ENCODE measurements at regions not wholly inside any gene's neighbourhood (a gene's known extent, or its start where the extent isn't known, plus 50 kb on each side); places are given as distances from the start of the nearest gene placed in this dataset.

DNA sequence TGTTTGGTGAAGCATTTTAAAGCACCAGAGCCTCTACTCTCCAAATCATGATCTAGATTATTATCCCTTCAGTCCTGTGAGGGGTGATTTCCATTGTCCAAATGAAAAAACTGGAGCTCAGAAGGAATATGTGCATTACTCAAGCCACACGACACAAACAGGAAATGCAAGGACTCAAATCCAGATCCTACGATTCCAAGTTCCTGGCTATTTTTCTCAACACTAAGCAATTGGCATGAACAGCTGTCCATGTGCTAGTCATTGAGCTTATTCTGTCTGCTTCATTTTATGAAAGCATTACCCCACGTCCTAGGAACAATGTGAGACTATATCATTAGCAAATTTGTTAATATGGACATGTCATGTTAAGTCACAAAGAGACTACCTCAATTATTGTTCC, 273.1 kb upstream of the LYPLAL1 start:
- Histone ChIP-seq H3K27me3 (ENCODE audit: control insufficient read depth, insufficient read depth, low read length, poor library complexity, severe bottlenecking) (no peaks in the 10 kb centered on the region), H3K27ac (ENCODE audit: low read depth, low read length) (no peak overlapping the region), H3K4me3 (ENCODE audit: low read length) (no peak overlapping the region), H3K4me1 (ENCODE audit: control insufficient read depth, insufficient read depth, low read length) (peaks cover 3% of the 10 kb centered on the region), H3K9me3 (ENCODE audit: control insufficient read depth, low read length) (no peaks in the 10 kb centered on the region), H3K36me3 (ENCODE audit: control insufficient read depth, insufficient read depth, low read length) (no peaks in the 10 kb centered on the region), H3K9ac (ENCODE audit: extremely low read depth, low read length, poor library complexity, severe bottlenecking) (no peak overlapping the region)
- TF ChIP-seq, protein P1, sequence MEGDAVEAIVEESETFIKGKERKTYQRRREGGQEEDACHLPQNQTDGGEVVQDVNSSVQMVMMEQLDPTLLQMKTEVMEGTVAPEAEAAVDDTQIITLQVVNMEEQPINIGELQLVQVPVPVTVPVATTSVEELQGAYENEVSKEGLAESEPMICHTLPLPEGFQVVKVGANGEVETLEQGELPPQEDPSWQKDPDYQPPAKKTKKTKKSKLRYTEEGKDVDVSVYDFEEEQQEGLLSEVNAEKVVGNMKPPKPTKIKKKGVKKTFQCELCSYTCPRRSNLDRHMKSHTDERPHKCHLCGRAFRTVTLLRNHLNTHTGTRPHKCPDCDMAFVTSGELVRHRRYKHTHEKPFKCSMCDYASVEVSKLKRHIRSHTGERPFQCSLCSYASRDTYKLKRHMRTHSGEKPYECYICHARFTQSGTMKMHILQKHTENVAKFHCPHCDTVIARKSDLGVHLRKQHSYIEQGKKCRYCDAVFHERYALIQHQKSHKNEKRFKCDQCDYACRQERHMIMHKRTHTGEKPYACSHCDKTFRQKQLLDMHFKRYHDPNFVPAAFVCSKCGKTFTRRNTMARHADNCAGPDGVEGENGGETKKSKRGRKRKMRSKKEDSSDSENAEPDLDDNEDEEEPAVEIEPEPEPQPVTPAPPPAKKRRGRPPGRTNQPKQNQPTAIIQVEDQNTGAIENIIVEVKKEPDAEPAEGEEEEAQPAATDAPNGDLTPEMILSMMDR (conservative IDR thresholded peaks at IDR 0.05): no peak
- no peaks in the 10 kb centered on the region for H3K27me3 Mint-ChIP-seq (ENCODE audit: insufficient read depth)
- H3K4me3 Mint-ChIP-seq: no peak overlapping the region
- WGBS, 2 experiments (ENCODE audit: insufficient coverage in 1 of 2, insufficient read length in 1 of 2): 92 to 100% methylated on average over 2 to 3 of the region's 3 CpGs
- H3K27ac Mint-ChIP-seq: no peak overlapping the region
- H3K36me3 Mint-ChIP-seq (ENCODE audit: low read depth): no peaks in the 10 kb centered on the region
- DNase-seq: no peak
- H3K4me1 Mint-ChIP-seq: peaks cover 3% of the 10 kb centered on the region
- H3K9me3 Mint-ChIP-seq: no peaks in the 10 kb centered on the region

DNA sequence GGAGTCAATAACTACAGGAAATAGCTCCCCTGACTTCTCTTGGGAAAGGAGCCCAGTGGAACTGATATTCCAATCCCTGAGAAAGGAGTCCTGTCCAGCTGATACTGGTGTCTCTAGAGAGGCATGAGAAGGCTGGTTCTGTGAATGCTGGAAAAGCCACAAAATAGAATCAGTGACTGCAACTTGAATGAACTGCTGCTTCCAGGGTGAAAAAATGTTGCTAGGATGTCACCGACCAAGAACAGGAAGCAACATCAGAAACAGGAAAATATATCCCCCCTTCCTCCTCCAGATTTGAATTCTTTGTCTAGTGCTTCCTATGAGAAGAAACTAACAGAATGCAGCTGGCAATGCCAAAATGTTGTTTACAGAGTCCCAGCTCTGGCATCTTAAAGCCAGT, 269.3 kb upstream of the LYPLAL1 start:
- H3K36me3 Mint-ChIP-seq (ENCODE audit: low read depth): no peaks in the 10 kb centered on the region
- no peak overlapping the region for H3K27ac Mint-ChIP-seq
- Histone ChIP-seq H3K9ac (ENCODE audit: extremely low read depth, low read length, poor library complexity, severe bottlenecking) (no peak overlapping the region), H3K9me3 (ENCODE audit: control insufficient read depth, low read length) (no peaks in the 10 kb centered on the region), H3K36me3 (ENCODE audit: control insufficient read depth, insufficient read depth, low read length) (no peaks in the 10 kb centered on the region), H3K27me3 (ENCODE audit: control insufficient read depth, insufficient read depth, low read length, poor library complexity, severe bottlenecking) (no peaks in the 10 kb centered on the region), H3K27ac (ENCODE audit: low read depth, low read length) (no peak overlapping the region), H3K4me3 (ENCODE audit: low read length) (no peak overlapping the region), H3K4me1 (ENCODE audit: control insufficient read depth, insufficient read depth, low read length) (peaks cover 4% of the 10 kb centered on the region)
- H3K4me1 Mint-ChIP-seq: peaks cover 8% of the 10 kb centered on the region
- DNase-seq: no peak
- WGBS, 2 experiments (ENCODE audit: insufficient coverage in 1 of 2, insufficient read length in 1 of 2): 89% methylated on average over 1 of the region's 1 CpG; no CpG with 5 or more reads in 1 of the 2 experiments
- TF ChIP-seq, protein P1 (conservative IDR thresholded peaks at IDR 0.05): no peak
- no peaks in the 10 kb centered on the region for H3K27me3 Mint-ChIP-seq (ENCODE audit: insufficient read depth)
- H3K9me3 Mint-ChIP-seq: no peaks in the 10 kb centered on the region
- H3K4me3 Mint-ChIP-seq: no peak overlapping the region

DNA sequence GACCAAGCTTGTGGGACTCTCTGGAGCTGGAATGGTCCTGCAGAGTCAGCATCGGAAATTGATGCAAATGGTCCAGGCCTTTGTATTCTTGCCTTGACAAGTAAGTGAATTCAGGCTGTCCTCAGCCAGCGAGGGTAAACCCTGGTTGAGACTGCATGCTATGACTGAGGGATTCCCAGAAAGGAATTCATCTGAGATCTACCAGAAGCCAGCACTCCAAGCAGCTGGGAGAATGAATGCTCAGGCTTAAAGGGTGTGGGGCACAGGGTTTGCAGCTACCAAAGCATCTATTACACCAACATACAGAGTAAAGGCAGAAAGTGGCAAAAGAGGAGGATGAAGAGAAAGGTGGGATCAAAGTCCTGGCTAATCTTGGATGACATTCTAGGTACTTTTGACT, 257.0 kb upstream of the LYPLAL1 start:
- H3K9me3 Mint-ChIP-seq: no peaks in the 10 kb centered on the region
- TF ChIP-seq, protein P1 (conservative IDR thresholded peaks at IDR 0.05): no peak
- no peaks in the 10 kb centered on the region for H3K27me3 Mint-ChIP-seq (ENCODE audit: insufficient read depth)
- Histone ChIP-seq H3K4me3 (ENCODE audit: low read length) (no peak overlapping the region), H3K36me3 (ENCODE audit: control insufficient read depth, insufficient read depth, low read length) (no peaks in the 10 kb centered on the region), H3K9ac (ENCODE audit: extremely low read depth, low read length, poor library complexity, severe bottlenecking) (no peak overlapping the region), H3K27ac (ENCODE audit: low read depth, low read length) (no peak overlapping the region), H3K27me3 (ENCODE audit: control insufficient read depth, insufficient read depth, low read length, poor library complexity, severe bottlenecking) (no peaks in the 10 kb centered on the region), H3K9me3 (ENCODE audit: control insufficient read depth, low read length) (no peaks in the 10 kb centered on the region), H3K4me1 (ENCODE audit: control insufficient read depth, insufficient read depth, low read length) (no peaks in the 10 kb centered on the region)
- no peak overlapping the region for H3K27ac Mint-ChIP-seq
- 93 to 95% methylated on average over 2 of the region's 2 CpGs for WGBS, 2 experiments (ENCODE audit: insufficient coverage in 1 of 2, insufficient read length in 1 of 2)
- DNase-seq: no peak
- H3K36me3 Mint-ChIP-seq (ENCODE audit: low read depth): no peaks in the 10 kb centered on the region
- no peaks in the 10 kb centered on the region for H3K4me1 Mint-ChIP-seq
- H3K4me3 Mint-ChIP-seq: no peak overlapping the region

All from endodermal cell (in vitro differentiated cells).